GM12864 (cell line): ENCODE measurements at regions not wholly inside any gene's neighbourhood (a gene's known extent, or its start where the extent isn't known, plus 50 kb on each side); places are given as distances from the start of the nearest gene placed in this dataset.

ENCODE experiments used
- DNase-seq: peaks from one replicate; pipeline ENCODE4 v3.0.0-alpha.2; 2011; ENCODE audit warnings: low read depth
- H3K4me3 ChIP-seq: 2 replicates; pipeline ENCODE4 v1.5.1; 2011; ENCODE audit warnings: mild to moderate bottlenecking, low read depth, low read length, control low read depth
- CTCF ChIP-seq: IDR thresholded peaks from 2 replicates; pipeline ENCODE4 v1.5.1; 2011; ENCODE audit warnings: low read depth, mild to moderate bottlenecking, moderate library complexity, low read length, control low read depth, inconsistent platforms; ENCODE audit errors: missing control alignments

- DNase-seq: no peak
- no peak for TF ChIP-seq CTCF
- H3K4me3 ChIP-seq: no peak overlapping the region
Measured at GRCh38 chr13:22773465-22773864, 407.3 kb upstream of the SGCG start.

GRCh38 chr13:22776394-22777186 lies 404.2 kb upstream of the SGCG start:
- no peak for DNase-seq
- no peak overlapping the region for H3K4me3 ChIP-seq
- no peak for TF ChIP-seq CTCF

- TF ChIP-seq CTCF: no peak
- no peak overlapping the region for H3K4me3 ChIP-seq
- DNase-seq: no peak
Measured at GRCh38 chr13:22777207-22777606, 403.6 kb upstream of the SGCG start.

GRCh38 chr13:22789027-22789593 lies 391.7 kb upstream of the SGCG start:
- TF ChIP-seq CTCF: no peak
- no peak overlapping the region for H3K4me3 ChIP-seq
- DNase-seq: no peak

- TF ChIP-seq CTCF: no peak
- DNase-seq: no peak
- H3K4me3 ChIP-seq: no peak overlapping the region
Measured at GRCh38 chr13:22789916-22790315, 390.9 kb upstream of the SGCG start.

GRCh38 chr13:22793598-22794134 lies 387.1 kb upstream of the SGCG start:
- DNase-seq: no peak
- no peak for TF ChIP-seq CTCF
- H3K4me3 ChIP-seq: no peak overlapping the region
